ENCODE measurements at regions not wholly inside any gene's neighbourhood (a gene's known extent, or its start where the extent isn't known, plus 50 kb on each side); places are given as distances from the start of the nearest gene placed in this dataset.
"Not testable (repeated sequence)": the region's sequence is repeated elsewhere in the genome, so short reads cannot be mapped to it uniquely, and the experiment has no call there.

GRCh38 chr2:111495636-111496035, 374.9 kb downstream of the BCL2L11 start:
- TF ChIP-seq POLR2AphosphoS5 (IDR thresholded peaks at IDR 0.05; ENCODE audit: low read depth, low read length); SIN3A (IDR thresholded peaks at IDR 0.05; ENCODE audit: borderline replicate concordance, insufficient read depth, low read depth, low read length); CTCF (IDR thresholded peaks at IDR 0.05): not testable (repeated sequence)
